Skeletal muscle satellite cell (primary cell): ENCODE measurements at regions not wholly inside any gene's neighbourhood (a gene's known extent, or its start where the extent isn't known, plus 50 kb on each side); places are given as distances from the start of the nearest gene placed in this dataset.

Experiments used
- H3K27me3 ChIP-seq: 2 replicates; pipeline ENCODE4 v1.7.0; 2013; ENCODE audit warnings: low read length; ENCODE audit not compliant: control insufficient read depth, insufficient read depth
- H3K36me3 ChIP-seq: 2 replicates; pipeline ENCODE4 v1.7.0; 2013; ENCODE audit warnings: mild to moderate bottlenecking, control low read depth, low read length; ENCODE audit not compliant: insufficient read depth
- H3K4me1 ChIP-seq: 2 replicates; pipeline ENCODE4 v1.7.0; 2013; ENCODE audit warnings: low read length; ENCODE audit not compliant: control insufficient read depth, insufficient read depth
- H3K4me2 ChIP-seq: 2 replicates; pipeline ENCODE4 v1.7.0; 2013; ENCODE audit warnings: mild to moderate bottlenecking, low read length
- H3K4me3 ChIP-seq: 2 replicates; pipeline ENCODE4 v1.7.0; 2013; ENCODE audit warnings: low read length
- H3K9ac ChIP-seq: 2 replicates; pipeline ENCODE4 v1.7.0; 2013; ENCODE audit warnings: mild to moderate bottlenecking, low read depth, low read length, moderate library complexity
- H3K9me3 ChIP-seq: replicated peaks from 2 replicates; pipeline ENCODE4 v1.7.0; 2013; ENCODE audit warnings: mild to moderate bottlenecking, control low read depth, low read length

DNA sequence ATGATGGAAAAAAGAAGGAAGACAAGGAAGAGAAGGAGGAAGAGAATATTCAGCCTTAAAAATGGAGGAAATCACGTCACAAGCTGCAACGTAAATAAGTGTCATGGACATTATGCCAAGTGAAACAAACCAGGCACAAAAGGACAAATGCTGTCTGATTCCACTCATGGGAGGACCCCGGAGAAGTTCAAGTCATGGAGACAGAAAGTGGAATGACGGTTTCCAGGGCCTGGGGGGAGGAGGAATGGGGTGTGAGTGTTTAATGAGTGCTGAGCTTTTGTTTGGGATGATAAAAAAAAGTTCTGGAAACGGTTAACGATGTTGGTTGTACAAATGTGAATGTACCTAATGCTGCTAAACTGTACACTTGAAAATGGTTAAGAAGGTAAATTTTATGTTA is 439.5 kb downstream of the GADD45G start:
- H3K36me3 ChIP-seq = no peaks in the 10 kb centered on the region
- H3K9ac ChIP-seq = no peak overlapping the region
- H3K4me3 ChIP-seq = no peak overlapping the region
- no peaks in the 10 kb centered on the region for H3K27me3 ChIP-seq
- no peak overlapping the region for H3K4me2 ChIP-seq
- H3K4me1 ChIP-seq = peaks cover 3% of the 10 kb centered on the region
- H3K9me3 ChIP-seq = peaks cover 4% of the 10 kb centered on the region

GRCh38 chr9:90044710-90045151 is 439.9 kb downstream of the GADD45G start:
- H3K36me3 ChIP-seq = no peaks in the 10 kb centered on the region
- peaks cover 3% of the 10 kb centered on the region for H3K4me1 ChIP-seq
- H3K9ac ChIP-seq = no peak overlapping the region
- H3K9me3 ChIP-seq = peaks cover 4% of the 10 kb centered on the region
- no peak overlapping the region for H3K4me2 ChIP-seq
- H3K27me3 ChIP-seq = no peaks in the 10 kb centered on the region
- no peak overlapping the region for H3K4me3 ChIP-seq

- H3K36me3 ChIP-seq = no peaks in the 10 kb centered on the region
- peaks cover 3% of the 10 kb centered on the region for H3K4me1 ChIP-seq
- no peak overlapping the region for H3K4me2 ChIP-seq
- no peaks in the 10 kb centered on the region for H3K9me3 ChIP-seq
- H3K4me3 ChIP-seq = no peak overlapping the region
- no peaks in the 10 kb centered on the region for H3K27me3 ChIP-seq
- no peak overlapping the region for H3K9ac ChIP-seq
These were observed 441.6 kb downstream of the GADD45G start for GRCh38 chr9:90046317-90046861.

- no peak overlapping the region for H3K4me2 ChIP-seq
- no peak overlapping the region for H3K9ac ChIP-seq
- H3K36me3 ChIP-seq = no peaks in the 10 kb centered on the region
- H3K4me3 ChIP-seq = no peak overlapping the region
- peaks cover 3% of the 10 kb centered on the region for H3K4me1 ChIP-seq
- H3K27me3 ChIP-seq = no peaks in the 10 kb centered on the region
- no peaks in the 10 kb centered on the region for H3K9me3 ChIP-seq
These were observed 443.0 kb downstream of the GADD45G start for GRCh38 chr9:90047828-90048227.

DNA sequence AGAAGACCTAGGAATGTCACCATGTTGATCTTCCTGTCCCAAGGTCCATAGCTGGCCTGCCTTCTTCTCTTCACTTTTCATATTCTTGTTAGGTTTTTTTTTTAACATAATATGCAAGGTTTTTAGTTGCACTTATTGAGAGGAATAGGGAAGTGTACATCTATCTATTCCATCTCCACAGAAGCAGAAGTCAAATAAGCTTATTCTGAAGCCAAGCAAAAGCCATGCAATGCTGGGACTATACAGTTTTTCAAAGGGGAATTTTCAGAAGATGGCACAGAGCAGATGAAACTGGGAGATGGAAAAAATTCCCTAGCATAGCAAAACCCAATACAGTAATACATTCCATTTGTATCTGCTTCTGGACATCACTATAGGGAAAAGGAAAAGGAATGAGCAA is 447.6 kb downstream of the GADD45G start:
- H3K36me3 ChIP-seq = no peaks in the 10 kb centered on the region
- no peaks in the 10 kb centered on the region for H3K4me1 ChIP-seq
- no peak overlapping the region for H3K4me3 ChIP-seq
- no peaks in the 10 kb centered on the region for H3K27me3 ChIP-seq
- H3K9me3 ChIP-seq = no peaks in the 10 kb centered on the region
- H3K4me2 ChIP-seq = no peak overlapping the region
- H3K9ac ChIP-seq = no peak overlapping the region

GRCh38 chr9:90053027-90053426 is 448.2 kb downstream of the GADD45G start:
- no peak overlapping the region for H3K9ac ChIP-seq
- no peaks in the 10 kb centered on the region for H3K27me3 ChIP-seq

GRCh38 chr9:90054810-90055209 is 450.0 kb downstream of the GADD45G start:
- Histone ChIP-seq H3K4me1 (no peaks in the 10 kb centered on the region), H3K27me3 (no peaks in the 10 kb centered on the region), H3K9me3 (no peaks in the 10 kb centered on the region), H3K9ac (no peak overlapping the region), H3K4me3 (no peak overlapping the region), H3K36me3 (no peaks in the 10 kb centered on the region), H3K4me2 (no peak overlapping the region)

More at GRCh38 chr9:90053027-90053426, 448.2 kb downstream of the GADD45G start:
- Histone ChIP-seq H3K9me3 (no peaks in the 10 kb centered on the region), H3K4me1 (no peaks in the 10 kb centered on the region), H3K36me3 (no peaks in the 10 kb centered on the region), H3K4me3 (no peak overlapping the region), H3K4me2 (no peak overlapping the region)

- Histone ChIP-seq H3K4me3 (no peak overlapping the region), H3K4me2 (no peak overlapping the region), H3K36me3 (no peaks in the 10 kb centered on the region), H3K27me3 (no peaks in the 10 kb centered on the region), H3K4me1 (no peaks in the 10 kb centered on the region), H3K9me3 (no peaks in the 10 kb centered on the region), H3K9ac (no peak overlapping the region)
These were observed 450.4 kb downstream of the GADD45G start for GRCh38 chr9:90055226-90055625.

DNA sequence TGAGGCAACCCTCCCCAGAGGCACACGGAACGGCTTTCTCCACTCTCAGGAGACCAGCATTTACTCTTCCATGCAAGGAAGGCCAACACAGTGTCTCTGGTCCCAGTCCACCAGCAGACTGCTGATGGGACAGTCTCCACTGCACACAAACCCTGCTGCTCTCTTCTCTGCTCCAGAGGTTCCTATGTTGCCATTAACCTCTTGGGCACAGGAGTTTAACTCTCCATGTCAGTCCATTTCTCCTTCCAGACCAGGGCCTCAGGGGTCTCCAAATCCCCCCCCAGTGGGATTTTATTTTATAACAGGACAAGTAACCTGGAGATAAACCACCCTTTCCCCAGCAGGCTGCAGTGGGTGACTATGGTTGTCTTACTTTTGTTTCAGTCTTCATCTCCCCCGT is 452.5 kb downstream of the GADD45G start:
- no peak overlapping the region for H3K9ac ChIP-seq
- no peak overlapping the region for H3K4me3 ChIP-seq
- no peaks in the 10 kb centered on the region for H3K36me3 ChIP-seq
- H3K27me3 ChIP-seq = no peaks in the 10 kb centered on the region
- no peaks in the 10 kb centered on the region for H3K9me3 ChIP-seq
- H3K4me1 ChIP-seq = no peaks in the 10 kb centered on the region
- no peak overlapping the region for H3K4me2 ChIP-seq

DNA sequence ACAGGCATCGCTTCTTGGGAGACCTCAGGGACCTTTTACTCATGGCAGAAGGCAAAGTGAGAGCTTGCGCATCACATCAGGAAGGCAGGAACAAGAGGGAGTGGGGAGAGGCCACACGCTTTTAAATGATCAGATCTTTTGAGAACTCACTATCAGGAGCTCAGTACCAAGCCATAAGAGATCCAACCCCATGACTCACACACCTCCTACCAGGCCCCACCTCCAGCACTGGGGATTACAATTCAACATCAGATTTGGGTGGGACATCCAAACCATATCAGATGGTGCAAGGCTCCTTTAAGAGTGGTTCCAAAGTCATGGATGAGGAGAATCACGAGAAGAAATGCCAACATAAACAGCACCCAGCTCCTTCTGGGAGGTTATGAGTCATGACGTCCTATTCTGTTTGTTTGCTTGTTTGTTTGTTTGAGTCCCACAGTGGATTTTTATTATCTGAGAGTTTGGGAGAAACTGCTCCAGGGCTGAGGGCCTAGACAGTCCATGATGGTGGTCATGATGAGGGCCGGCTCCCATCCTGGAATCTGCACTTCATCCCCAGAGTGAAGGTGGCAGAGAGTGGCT is 453.5 kb downstream of the GADD45G start:
- no peak overlapping the region for H3K9ac ChIP-seq
- H3K4me2 ChIP-seq = no peak overlapping the region

GRCh38 chr9:90059436-90059835 is 454.6 kb downstream of the GADD45G start:
- Histone ChIP-seq H3K36me3 (no peaks in the 10 kb centered on the region), H3K9me3 (no peaks in the 10 kb centered on the region), H3K9ac (no peak overlapping the region), H3K27me3 (no peaks in the 10 kb centered on the region), H3K4me1 (no peaks in the 10 kb centered on the region), H3K4me2 (no peak overlapping the region), H3K4me3 (no peak overlapping the region)

More for the DNA sequence above, 453.5 kb downstream of the GADD45G start:
- H3K9me3 ChIP-seq = no peaks in the 10 kb centered on the region
- H3K36me3 ChIP-seq = no peaks in the 10 kb centered on the region
- H3K27me3 ChIP-seq = no peaks in the 10 kb centered on the region
- H3K4me1 ChIP-seq = no peaks in the 10 kb centered on the region
- H3K4me3 ChIP-seq = no peak overlapping the region

DNA sequence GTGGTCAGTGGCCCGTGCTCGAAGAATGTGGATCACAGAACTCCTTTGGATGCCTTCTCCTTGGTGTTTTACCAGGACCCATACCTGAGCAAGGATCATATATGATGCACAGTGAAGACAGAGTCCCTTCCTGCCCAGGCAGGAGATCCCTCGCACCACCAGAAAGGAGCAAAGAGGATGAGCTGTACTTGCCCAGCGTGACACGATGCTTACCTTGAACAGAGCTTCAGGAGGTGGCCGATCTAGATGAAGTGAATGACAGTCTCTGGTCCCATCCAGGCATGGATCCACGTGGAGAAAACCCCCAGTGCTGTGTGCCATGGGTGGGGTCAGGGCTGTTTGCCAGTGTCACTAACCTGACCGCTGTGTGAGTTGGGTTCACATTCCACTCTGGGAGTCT is 455.4 kb downstream of the GADD45G start:
- Histone ChIP-seq H3K9ac (no peak overlapping the region), H3K27me3 (no peaks in the 10 kb centered on the region), H3K4me2 (no peak overlapping the region), H3K9me3 (no peaks in the 10 kb centered on the region), H3K4me1 (no peaks in the 10 kb centered on the region), H3K4me3 (no peak overlapping the region), H3K36me3 (no peaks in the 10 kb centered on the region)
